Ascending aorta (tissue), 2 donors: ENCODE measurements at regions not wholly inside any gene's neighbourhood (a gene's known extent, or its start where the extent isn't known, plus 50 kb on each side); places are given as distances from the start of the nearest gene placed in this dataset.

ENCODE experiments used
- DNase-seq, 2 donors: peaks; one replicate each; pipeline ENCODE4 v3.0.0-alpha.2; 2019; ENCODE audit warnings: low spot score in 2 of 2
- H3K27ac ChIP-seq, 2 donors: fragments of 200-600 bp; sonication (generic); one replicate each; pipeline ENCODE4 v1.5.1; 2016 to 2017; ENCODE audit warnings: mild to moderate bottlenecking in 1 of 2
- H3K27me3 ChIP-seq: fragments of 200-600 bp; sonication (generic); one replicate; pipeline ENCODE4 v1.5.1; 2017
- H3K36me3 ChIP-seq, 2 donors: fragments of 200-600 bp; sonication (generic); one replicate each; pipeline ENCODE4 v1.5.1; 2016
- H3K4me1 ChIP-seq, 2 donors: fragments of 200-600 bp; sonication (generic); one replicate each; pipeline ENCODE4 v1.5.1; 2016 to 2017; ENCODE audit warnings: mild to moderate bottlenecking in 1 of 2
- H3K4me3 ChIP-seq, 2 donors: fragments of 200-600 bp; sonication (generic); one replicate each; pipeline ENCODE4 v1.5.1; 2016 to 2017; ENCODE audit warnings: mild to moderate bottlenecking in 1 of 2
- H3K9me3 ChIP-seq, 2 donors: fragments of 200-600 bp; sonication (generic); one replicate each; pipeline ENCODE4 v1.5.1; 2016
- intact Hi-C: fragments of 100-400 bp; cut with DNase I; formaldehyde crosslinking; loops from one replicate; pipeline ENCODE4 v1.15.1; 2023
- TF ChIP-seq, protein P1 (sequence below), 3 experiments: fragments of 200-600 bp in 2 of 3; fragments of 450-650 bp in 1 of 3; sonication (generic) in 2 of 3; IDR thresholded peaks; one replicate each; pipeline ENCODE4 v1.5.1; 2016 to 2019; ENCODE audit warnings: antibody characterized with exemption in 3 of 3, mild to moderate bottlenecking in 1 of 3, moderate library complexity in 1 of 3

DNA sequence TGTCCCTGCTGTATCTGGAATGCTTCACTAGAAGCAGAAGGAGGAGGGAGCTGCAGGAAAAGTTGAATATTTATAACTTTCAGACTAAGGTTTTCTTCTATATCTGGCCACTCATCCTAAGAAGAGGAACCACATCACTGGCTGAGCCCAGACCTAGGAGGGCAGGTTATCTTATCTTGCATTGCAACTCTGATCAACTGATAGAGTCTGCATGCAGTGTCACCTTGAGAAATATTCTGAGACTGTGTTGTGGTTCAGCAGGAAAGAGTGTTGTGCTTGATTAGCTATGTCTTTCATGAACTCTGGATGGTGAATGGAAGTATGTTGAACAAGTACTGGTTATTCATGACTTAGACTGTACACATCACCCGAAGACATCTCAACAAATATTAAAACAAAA lies 460.0 kb downstream of the TOX3 start:
- Histone ChIP-seq H3K4me1 (no peaks in the 10 kb centered on the region), H3K4me3 (no peak overlapping the region), H3K27ac (no peak overlapping the region), H3K9me3 (no peaks in the 10 kb centered on the region), H3K27me3 (no peaks in the 10 kb centered on the region), H3K36me3 (no peaks in the 10 kb centered on the region)
- DNase-seq = no peak
- intact Hi-C loops = no loop called here
- TF ChIP-seq, protein P1, sequence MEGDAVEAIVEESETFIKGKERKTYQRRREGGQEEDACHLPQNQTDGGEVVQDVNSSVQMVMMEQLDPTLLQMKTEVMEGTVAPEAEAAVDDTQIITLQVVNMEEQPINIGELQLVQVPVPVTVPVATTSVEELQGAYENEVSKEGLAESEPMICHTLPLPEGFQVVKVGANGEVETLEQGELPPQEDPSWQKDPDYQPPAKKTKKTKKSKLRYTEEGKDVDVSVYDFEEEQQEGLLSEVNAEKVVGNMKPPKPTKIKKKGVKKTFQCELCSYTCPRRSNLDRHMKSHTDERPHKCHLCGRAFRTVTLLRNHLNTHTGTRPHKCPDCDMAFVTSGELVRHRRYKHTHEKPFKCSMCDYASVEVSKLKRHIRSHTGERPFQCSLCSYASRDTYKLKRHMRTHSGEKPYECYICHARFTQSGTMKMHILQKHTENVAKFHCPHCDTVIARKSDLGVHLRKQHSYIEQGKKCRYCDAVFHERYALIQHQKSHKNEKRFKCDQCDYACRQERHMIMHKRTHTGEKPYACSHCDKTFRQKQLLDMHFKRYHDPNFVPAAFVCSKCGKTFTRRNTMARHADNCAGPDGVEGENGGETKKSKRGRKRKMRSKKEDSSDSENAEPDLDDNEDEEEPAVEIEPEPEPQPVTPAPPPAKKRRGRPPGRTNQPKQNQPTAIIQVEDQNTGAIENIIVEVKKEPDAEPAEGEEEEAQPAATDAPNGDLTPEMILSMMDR (IDR thresholded peaks at IDR 0.05) = no peak

DNA sequence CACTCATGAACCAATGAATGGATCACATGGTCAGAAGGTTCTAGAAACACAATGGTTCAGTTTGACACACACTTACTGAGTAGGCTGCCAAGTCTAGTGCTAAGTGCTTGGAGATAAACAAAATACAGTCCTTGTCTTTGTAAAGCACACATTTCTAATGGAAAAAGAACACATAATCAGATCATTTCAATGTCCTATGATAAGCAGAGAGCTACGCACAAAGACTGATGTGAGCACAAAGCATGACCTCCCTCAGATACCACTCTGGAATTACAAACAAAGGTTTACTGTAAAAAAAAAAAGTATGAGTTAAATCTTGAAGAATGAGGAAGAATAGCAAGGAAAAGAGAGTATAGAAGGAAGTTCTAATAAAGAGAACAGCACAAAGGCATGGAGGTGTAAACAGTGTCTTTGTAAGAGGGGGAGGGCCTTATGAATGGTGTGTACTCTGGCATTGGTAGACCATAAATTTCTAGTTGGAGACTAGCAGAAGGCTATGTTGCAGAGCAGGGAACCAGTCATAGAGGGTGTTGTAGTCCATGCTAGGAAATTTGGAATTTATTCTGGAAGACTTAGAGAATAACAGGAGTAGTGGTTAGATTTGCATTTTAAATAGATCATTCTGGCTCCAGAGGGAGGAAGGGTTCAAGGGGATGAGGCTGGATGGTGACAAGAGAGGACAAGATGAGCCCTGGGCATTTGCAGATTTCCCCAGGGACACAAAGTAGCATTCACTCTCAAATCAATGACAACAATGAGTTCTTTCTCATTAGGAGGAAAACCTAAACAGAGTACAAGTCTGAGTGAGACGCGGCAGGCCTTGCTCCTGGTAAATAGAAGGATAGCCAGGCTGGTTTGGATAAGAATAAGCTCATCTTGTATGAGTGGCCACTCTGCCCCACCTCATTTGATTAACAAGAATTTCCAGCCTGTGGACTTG lies 468.0 kb downstream of the TOX3 start:
- no peak overlapping the region for H3K4me3 ChIP-seq
- TF ChIP-seq, protein P1 (IDR thresholded peaks at IDR 0.05) = no peak
- no peaks in the 10 kb centered on the region for H3K9me3 ChIP-seq
- no peak for DNase-seq
- H3K4me1 ChIP-seq = no peaks in the 10 kb centered on the region
- intact Hi-C loops = no loop called here
- no peaks in the 10 kb centered on the region for H3K36me3 ChIP-seq
- no peaks in the 10 kb centered on the region for H3K27me3 ChIP-seq
- no peak overlapping the region for H3K27ac ChIP-seq

GRCh38 chr16:52077607-52078006 lies 469.3 kb downstream of the TOX3 start:
- H3K27me3 ChIP-seq = no peaks in the 10 kb centered on the region
- no peak overlapping the region for H3K27ac ChIP-seq
- H3K9me3 ChIP-seq = no peaks in the 10 kb centered on the region
- H3K4me1 ChIP-seq = no peaks in the 10 kb centered on the region
- intact Hi-C loops = no loop called here
- TF ChIP-seq, protein P1 (IDR thresholded peaks at IDR 0.05) = no peak
- no peaks in the 10 kb centered on the region for H3K36me3 ChIP-seq
- no peak overlapping the region for H3K4me3 ChIP-seq
- no peak for DNase-seq

DNA sequence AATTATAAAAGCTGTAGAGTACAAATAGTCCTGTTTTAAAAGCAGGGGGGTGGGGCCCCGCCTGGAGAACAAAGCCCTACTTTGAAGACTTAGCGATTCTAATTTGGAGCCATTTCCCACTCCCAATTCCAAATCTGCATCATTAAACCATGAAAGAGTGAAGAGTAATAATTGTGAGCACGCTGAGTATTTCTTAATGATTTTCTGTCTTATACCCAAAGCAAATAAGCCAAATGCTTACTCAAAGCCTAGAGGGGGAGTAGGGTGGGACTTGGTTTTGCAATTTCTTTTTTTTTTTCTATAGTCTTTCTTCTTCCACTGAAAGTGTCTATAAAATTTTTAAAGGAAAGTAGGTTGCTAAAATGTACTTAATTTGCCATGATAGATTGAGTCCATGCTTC lies 470.1 kb downstream of the TOX3 start:
- H3K27me3 ChIP-seq = no peaks in the 10 kb centered on the region
- no peak for DNase-seq
- H3K4me1 ChIP-seq = no peaks in the 10 kb centered on the region
- H3K9me3 ChIP-seq = no peaks in the 10 kb centered on the region
- H3K27ac ChIP-seq = no peak overlapping the region
- H3K4me3 ChIP-seq = no peak overlapping the region
- TF ChIP-seq, protein P1 (IDR thresholded peaks at IDR 0.05) = no peak
- H3K36me3 ChIP-seq = no peaks in the 10 kb centered on the region
- intact Hi-C loops = no loop called here

GRCh38 chr16:52076332-52076731 lies 470.6 kb downstream of the TOX3 start:
- H3K9me3 ChIP-seq = no peaks in the 10 kb centered on the region
- no peak for DNase-seq
- TF ChIP-seq, protein P1 (IDR thresholded peaks at IDR 0.05) = no peak
- no peak overlapping the region for H3K27ac ChIP-seq
- intact Hi-C loops = no loop called here
- no peaks in the 10 kb centered on the region for H3K4me1 ChIP-seq
- H3K36me3 ChIP-seq = no peaks in the 10 kb centered on the region
- H3K4me3 ChIP-seq = no peak overlapping the region
- H3K27me3 ChIP-seq = no peaks in the 10 kb centered on the region
